Ovary (tissue), 3 donors: ENCODE measurements at regions not wholly inside any gene's neighbourhood (a gene's known extent, or its start where the extent isn't known, plus 50 kb on each side); places are given as distances from the start of the nearest gene placed in this dataset.

ENCODE experiments used
- CTCF ChIP-seq, 3 donors: fragments of 450-650 bp in 2 of 3; fragments of 200-600 bp in 1 of 3; IDR thresholded peaks; one replicate each; pipeline versions ENCODE4 v1.5.1 to v1.8.0; 2016 to 2022; ENCODE audit warnings: antibody characterized with exemption in 3 of 3, mild to moderate bottlenecking in 1 of 3
- POLR2A ChIP-seq: fragments of 450-650 bp; IDR thresholded peaks from one replicate; pipeline ENCODE4 v1.6.1; 2017; ENCODE audit warnings: antibody characterized with exemption, mild to moderate bottlenecking, moderate library complexity
- donor health status: DM: no; HTN: no; CAD: no.

- no peak for TF ChIP-seq CTCF (IDR thresholded peaks at IDR 0.05)
- no peak for TF ChIP-seq POLR2A
Observed at GRCh38 chr6:141123497-141123896, 1009.2 kb upstream of the GJE1 start.
